Panc1 (cell line): ENCODE measurements at regions not wholly inside any gene's neighbourhood (a gene's known extent, or its start where the extent isn't known, plus 50 kb on each side); places are given as distances from the start of the nearest gene placed in this dataset.

Source experiments
- ATAC-seq: fragments of 200-7000 bp; cut with Tn5 transposase; 2 replicates; pipeline ENCODE4 v1.9.1; 2020; ENCODE audit warnings: mild to moderate bottlenecking, moderate library complexity
- BruUV-seq: library from RNA; stranded (reverse); fragments of 400-500 nt; replicated peaks from 2 replicates; lab custom pipeline; 2021; lab: Mats Ljungman, UMichigan
- CTCF ChIA-PET: fragments of 300-600 bp; sonication (Branson Sonifier 250); formaldehyde crosslinking; loops from one replicate; lab custom pipeline; 2022; ENCODE audit warnings: antibody characterized with exemption; lab: Charles Lee
- POLR2A ChIA-PET: fragments of 300-600 bp; sonication (Branson Sonifier 250); formaldehyde crosslinking; loops from one replicate; lab custom pipeline; 2022; ENCODE audit warnings: antibody characterized with exemption; lab: Charles Lee
- DNase-seq: peaks from one replicate; pipeline ENCODE4 v3.0.0-alpha.2; 2010; ENCODE audit warnings: low read depth, low spot score
- H3K27ac ChIP-seq: 2 replicates; pipeline ENCODE4 v1.5.1; 2011; ENCODE audit warnings: mild to moderate bottlenecking, low read length, inconsistent platforms
- H3K27me3 ChIP-seq: fragments of 200-500 bp; sonication (Bioruptor generic); 2 replicates; pipeline ENCODE4 v1.6.0; 2014; ENCODE audit warnings: low read length, inconsistent platforms; ENCODE audit not compliant: control insufficient read depth, insufficient read depth
- H3K36me3 ChIP-seq: fragments of 200-500 bp; sonication (Bioruptor generic); 2 replicates; pipeline ENCODE4 v1.5.1; 2014; ENCODE audit warnings: inconsistent platforms, mild to moderate bottlenecking, low read length, moderate library complexity; ENCODE audit not compliant: control insufficient read depth, insufficient read depth
- H3K4me1 ChIP-seq: 2 replicates; pipeline ENCODE4 v1.5.1; 2011; ENCODE audit warnings: inconsistent platforms, mild to moderate bottlenecking, low read length, moderate library complexity; ENCODE audit not compliant: control insufficient read depth, insufficient read depth
- H3K4me3 ChIP-seq, 2 experiments: 2 replicates each; pipeline ENCODE4 v1.5.1; 2011 to 2012; ENCODE audit warnings: low read depth in 2 of 2, low read length in 2 of 2, mild to moderate bottlenecking in 2 of 2, inconsistent platforms in 1 of 2, moderate library complexity in 1 of 2
- H3K9me3 ChIP-seq: fragments of 200-500 bp; sonication (Bioruptor generic); 2 replicates; pipeline ENCODE4 v1.5.1; 2014; ENCODE audit warnings: low read depth, mild to moderate bottlenecking, inconsistent platforms, low read length, moderate library complexity; ENCODE audit not compliant: control insufficient read depth, insufficient read depth
- CTCF ChIP-seq: fragments of 450-650 bp; IDR thresholded peaks from 2 replicates; pipeline ENCODE4 v1.5.1; 2017; ENCODE audit warnings: mild to moderate bottlenecking
- POLR2AphosphoS5 ChIP-seq: IDR thresholded peaks from 2 replicates; pipeline ENCODE4 v1.6.1; 2012; ENCODE audit warnings: mild to moderate bottlenecking, low read depth, low read length, moderate library complexity
- REST ChIP-seq, 2 experiments: IDR thresholded peaks; 2 replicates each; pipeline ENCODE4 v1.6.1; 2011 to 2012; ENCODE audit warnings: low read depth in 2 of 2, control low read depth in 1 of 2, low read length in 1 of 2, mild to moderate bottlenecking in 1 of 2, moderate library complexity in 1 of 2; ENCODE audit not compliant: insufficient read depth in 1 of 2
- SIN3A ChIP-seq: IDR thresholded peaks from 2 replicates; pipeline ENCODE4 v1.6.1; 2012; ENCODE audit warnings: low read depth, mild to moderate bottlenecking, low read length, moderate library complexity, borderline replicate concordance; ENCODE audit not compliant: insufficient read depth
- TCF7L2 ChIP-seq: IDR thresholded peaks from 2 replicates; pipeline ENCODE4 v1.6.1; 2011; ENCODE audit warnings: mild to moderate bottlenecking, low read depth, low read length, inconsistent platforms
- in situ Hi-C: cut with HindIII; loops from 2 replicates; pipeline ENCODE4 v1.10.0; 2016; ENCODE audit warnings: low sequenced_read_pairs, low pct_unique_long_range_greater_than_20kb
- intact Hi-C: fragments of 100-400 bp; cut with micrococcal nuclease; formaldehyde crosslinking; loops from one replicate; pipeline ENCODE4 v1.10.0; 2022; ENCODE audit not compliant: unreplicated experiment

DNA sequence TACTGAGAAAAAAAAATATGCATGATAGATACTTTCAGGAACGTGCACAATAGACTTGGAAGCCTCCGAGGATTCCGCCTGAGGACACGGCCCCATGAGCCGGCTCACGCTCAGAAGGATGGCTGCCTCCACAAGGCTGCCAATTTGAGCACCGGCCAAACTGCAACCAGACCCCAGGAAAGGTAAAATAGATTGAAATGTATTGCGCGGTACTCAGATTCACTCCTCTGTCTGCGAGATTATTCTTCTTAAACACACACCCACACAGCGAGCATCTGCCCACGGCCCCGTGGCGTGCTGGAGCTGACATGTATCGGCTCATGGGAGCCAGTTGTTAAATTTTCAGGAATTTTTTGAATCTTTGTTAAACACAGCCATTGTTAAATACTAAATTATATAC is 653.2 kb upstream of the MKI67 start:
- Histone ChIP-seq H3K4me1 (no peaks in the 10 kb centered on the region), H3K27me3 (peaks cover 4% of the 10 kb centered on the region; the same call in 1 of the 2 replicates), H3K27ac (no peak overlapping the region), H3K4me3 (no peak overlapping the region), H3K36me3 (no peaks in the 10 kb centered on the region), H3K9me3 (no peaks in the 10 kb centered on the region)
- TF ChIP-seq REST (IDR thresholded peaks at IDR 0.05; ENCODE audit: insufficient read depth in 1 of 2, low read depth in 2 of 2, low read length in 1 of 2) (no peak), POLR2AphosphoS5 (no peak), TCF7L2 (no peak), SIN3A (no peak), CTCF (no peak)
- ChIA-PET CTCF (no interaction called here), POLR2A (no interaction called here)
- no TSS peak for BruUV-seq
- DNase-seq = no peak
- intact Hi-C loops (no loop called here), in situ Hi-C loops (no loop called here)
- no peak for ATAC-seq

GRCh38 chr10:128780156-128780761 is 654.0 kb upstream of the MKI67 start:
- ChIA-PET POLR2A (no interaction called here), CTCF (no interaction called here)
- BruUV-seq = no TSS peak
- Histone ChIP-seq H3K4me3 (no peak overlapping the region), H3K27me3 (peaks cover 4% of the 10 kb centered on the region; the same call in 1 of the 2 replicates), H3K9me3 (no peaks in the 10 kb centered on the region), H3K27ac (no peak overlapping the region), H3K4me1 (no peaks in the 10 kb centered on the region), H3K36me3 (no peaks in the 10 kb centered on the region)
- intact Hi-C loops (no loop called here), in situ Hi-C loops (no loop called here)
- no peak for ATAC-seq
- TF ChIP-seq TCF7L2 (no peak), CTCF (no peak), POLR2AphosphoS5 (no peak), SIN3A (no peak), REST (IDR thresholded peaks at IDR 0.05; ENCODE audit: insufficient read depth in 1 of 2, low read depth in 2 of 2, low read length in 1 of 2) (no peak)
- DNase-seq = no peak
